ENCODE measurements at regions not wholly inside any gene's neighbourhood (a gene's known extent, or its start where the extent isn't known, plus 50 kb on each side); places are given as distances from the start of the nearest gene placed in this dataset.

DNA sequence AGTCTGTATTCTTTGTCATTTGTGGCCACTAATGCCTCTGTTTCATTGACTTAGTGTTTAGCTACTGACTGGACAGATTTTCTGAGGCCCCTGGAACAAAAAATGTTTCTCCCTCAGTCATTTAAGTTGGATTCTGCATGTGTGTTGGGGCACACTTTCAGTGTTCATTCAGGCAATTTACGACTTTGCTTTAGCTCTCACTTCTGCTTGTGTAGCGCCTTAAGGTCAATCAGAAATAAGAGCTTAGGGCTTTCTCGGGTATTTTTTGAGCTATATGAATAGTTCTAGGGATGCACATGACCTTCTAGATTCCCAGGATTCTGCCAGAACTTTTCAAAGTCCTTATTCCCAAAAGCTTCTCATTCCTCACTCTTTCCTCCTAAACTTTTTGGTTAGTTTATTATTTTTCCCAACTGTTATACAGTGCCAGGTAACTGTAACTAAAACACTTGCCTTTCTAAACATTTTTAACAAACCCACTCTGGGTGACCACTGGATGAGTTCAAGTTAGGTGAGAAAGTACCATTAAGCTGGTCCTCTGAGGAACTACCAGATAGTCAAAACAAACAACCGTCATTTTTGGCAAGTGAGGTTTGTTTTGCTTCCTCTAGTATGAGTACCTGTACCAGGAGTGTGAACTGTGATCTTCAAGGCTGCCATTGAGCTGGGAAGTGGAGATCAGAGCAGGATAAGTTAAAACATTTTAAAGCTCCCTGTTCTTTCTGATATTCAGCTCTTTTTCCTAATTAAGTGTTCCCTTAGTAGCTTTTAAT lies 571.3 kb upstream of the TLE4 start:
- no peak for DNase-seq

DNA sequence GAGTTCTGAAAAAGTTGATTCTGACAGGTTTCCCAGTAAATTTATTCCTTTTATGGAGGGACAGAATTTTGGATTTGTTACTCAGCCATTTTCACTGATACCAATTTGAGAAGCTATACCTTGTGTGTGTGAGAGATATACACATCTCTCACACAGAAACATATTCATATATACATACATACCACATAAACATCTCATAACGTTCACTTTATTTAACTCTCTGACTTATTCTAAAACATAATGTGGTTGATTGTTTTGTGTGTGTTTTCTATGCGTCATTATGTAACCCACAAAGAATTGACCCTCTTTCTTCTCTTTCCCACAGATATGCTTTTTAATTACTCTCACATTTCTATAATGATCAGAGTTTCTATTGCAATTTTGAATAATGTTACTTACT lies 570.8 kb upstream of the TLE4 start:
- DNase-seq, result no peak

DNA sequence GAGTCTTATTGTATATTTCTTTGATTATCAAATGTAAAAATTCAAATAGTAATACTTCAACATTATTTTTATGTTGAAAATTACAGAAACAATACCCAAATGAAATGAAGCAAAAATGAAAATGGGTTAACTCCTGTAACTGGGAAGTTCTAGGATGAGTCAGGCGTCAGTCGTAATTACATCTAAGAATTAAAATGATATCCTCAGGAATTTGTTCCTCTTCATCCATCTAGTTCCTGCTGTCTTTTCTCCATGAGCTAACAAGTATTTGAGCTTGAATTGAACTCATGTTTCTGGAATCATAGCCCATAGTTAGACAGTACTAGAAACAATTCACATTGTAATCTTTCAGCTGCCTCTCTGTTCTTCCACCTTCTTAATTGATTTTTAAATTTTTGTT lies 568.3 kb upstream of the TLE4 start:
- DNase-seq, result no peak

DNA sequence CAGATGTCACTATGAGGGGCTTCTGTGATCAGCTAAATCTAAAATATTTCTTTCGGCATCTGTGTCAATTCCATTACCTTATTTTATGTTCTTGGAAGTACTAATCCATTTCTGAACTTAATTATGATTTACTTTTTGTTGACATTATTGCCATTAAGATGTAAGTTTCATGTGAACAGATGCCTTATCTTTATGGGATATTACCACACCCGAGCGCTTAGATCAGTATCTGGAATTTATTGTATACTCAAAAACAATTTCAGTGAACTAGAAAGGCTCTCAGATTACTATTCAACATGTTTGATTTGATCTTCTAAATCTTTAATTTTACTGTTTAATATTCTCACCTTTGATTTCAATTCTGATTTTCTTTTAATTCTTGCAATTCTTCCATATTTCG lies 567.7 kb upstream of the TLE4 start:
- DNase-seq, result no peak

DNA sequence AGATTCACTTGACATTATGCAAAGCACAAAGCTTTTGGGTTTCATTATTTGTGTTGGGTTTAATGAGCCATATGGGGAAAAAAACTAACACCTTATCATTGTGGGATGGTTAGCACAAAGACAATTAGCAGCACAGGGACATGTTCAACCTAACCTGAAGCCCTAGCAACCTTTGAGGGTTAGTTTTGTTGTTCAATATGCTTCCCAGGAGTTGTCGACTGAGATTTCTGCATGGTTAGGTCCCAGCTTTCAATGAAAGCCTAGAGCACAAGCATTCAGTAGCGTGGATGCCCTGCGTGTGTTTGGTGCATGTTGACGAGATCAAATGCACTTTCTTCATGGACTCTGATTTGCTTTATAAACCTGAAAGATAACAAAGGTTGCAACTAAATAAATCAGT lies 565.2 kb upstream of the TLE4 start:
- DNase-seq, result no peak

DNA sequence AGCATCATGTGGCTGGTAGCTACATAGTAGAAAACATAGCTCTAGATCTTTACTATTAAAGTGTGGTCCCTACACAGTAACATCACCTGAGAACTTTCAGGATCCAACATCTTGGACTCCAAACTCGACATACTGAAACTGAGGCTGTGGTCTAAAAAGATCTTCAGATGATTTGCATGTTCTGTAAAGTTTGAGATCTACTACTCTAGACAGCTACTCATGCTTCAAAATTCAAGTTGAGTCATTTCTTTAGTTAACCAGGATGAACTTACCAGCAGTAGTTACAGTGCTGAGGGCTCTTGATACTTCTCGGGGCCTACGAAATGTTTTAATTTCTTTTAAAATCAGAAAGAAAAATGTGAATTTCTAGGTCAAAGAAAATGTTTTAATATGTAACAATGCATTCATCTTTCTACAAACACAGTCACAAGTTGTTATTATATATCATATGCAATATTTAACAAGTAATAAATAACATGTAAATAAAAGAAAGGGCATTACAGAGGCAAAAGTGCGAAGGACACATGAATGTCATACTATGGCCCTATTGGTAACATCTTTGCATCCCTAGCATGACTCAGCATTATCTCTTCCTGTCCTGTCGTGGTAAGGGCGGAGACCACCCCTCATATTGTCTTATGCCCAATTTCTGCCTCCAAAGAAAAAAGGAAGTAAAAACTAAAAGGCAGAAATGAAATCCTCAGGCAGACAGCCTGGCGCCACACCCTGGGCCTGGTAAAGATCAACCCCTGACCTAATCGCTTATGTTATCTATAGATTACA lies 563.9 kb upstream of the TLE4 start:
- DNase-seq, result no peak

DNA sequence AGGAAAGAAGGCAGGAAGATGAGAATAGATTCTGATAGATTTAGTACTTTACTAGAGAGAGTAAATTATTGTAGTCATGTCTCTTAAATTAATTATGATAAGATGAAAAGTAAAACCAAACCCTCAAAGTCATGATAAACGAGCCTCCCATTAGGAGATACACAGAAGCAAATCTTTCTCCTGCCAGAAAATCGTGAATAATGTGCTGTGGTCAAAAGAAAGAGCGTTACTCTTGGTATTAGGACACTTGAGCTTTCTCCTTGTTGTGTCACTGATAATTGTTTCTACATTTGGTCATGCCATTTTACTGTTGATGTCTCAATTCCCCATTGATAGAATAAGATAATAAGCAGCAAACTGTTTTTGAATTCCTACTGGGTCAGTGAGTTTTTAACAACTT lies 562.8 kb upstream of the TLE4 start:
- DNase-seq, result no peak

DNA sequence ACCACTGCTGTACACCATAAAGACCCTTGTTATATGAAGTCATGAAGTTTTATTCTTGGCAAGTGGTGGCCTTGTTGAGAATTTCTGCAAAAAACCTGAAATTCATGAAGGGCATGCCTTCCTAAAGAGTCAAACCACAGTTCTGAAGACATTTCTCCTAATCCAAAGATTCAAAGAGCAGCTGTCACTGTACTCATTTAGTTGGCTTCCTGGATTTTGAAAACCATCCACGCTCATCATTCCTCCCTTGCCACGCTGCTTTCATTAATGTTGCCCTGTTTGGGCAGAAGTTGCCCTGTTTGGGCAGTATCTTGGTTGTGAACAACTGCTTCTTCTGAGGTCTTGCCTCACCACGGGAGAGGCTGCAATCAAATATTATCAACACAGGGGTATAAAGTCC lies 560.3 kb upstream of the TLE4 start:
- no peak for DNase-seq

DNA sequence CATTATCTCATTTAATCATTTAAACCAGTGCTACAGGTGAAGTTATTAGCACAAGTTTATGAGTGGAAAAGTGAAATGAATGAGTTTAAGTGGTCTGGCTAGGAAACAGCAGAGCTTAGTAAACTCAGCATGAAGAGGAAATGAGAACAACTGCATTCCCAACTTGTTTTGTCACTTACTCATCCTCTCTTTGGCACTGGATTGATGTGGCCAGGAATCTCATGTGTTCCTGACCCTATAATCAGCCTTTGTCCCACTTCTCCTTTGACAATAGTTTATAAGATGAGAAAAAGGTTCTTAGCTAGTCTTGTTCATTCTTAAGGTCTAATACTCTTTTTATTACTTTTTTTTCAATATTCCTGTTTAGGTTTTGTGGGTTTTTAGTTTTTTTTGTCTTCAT lies 559.2 kb upstream of the TLE4 start:
- no peak for DNase-seq

DNA sequence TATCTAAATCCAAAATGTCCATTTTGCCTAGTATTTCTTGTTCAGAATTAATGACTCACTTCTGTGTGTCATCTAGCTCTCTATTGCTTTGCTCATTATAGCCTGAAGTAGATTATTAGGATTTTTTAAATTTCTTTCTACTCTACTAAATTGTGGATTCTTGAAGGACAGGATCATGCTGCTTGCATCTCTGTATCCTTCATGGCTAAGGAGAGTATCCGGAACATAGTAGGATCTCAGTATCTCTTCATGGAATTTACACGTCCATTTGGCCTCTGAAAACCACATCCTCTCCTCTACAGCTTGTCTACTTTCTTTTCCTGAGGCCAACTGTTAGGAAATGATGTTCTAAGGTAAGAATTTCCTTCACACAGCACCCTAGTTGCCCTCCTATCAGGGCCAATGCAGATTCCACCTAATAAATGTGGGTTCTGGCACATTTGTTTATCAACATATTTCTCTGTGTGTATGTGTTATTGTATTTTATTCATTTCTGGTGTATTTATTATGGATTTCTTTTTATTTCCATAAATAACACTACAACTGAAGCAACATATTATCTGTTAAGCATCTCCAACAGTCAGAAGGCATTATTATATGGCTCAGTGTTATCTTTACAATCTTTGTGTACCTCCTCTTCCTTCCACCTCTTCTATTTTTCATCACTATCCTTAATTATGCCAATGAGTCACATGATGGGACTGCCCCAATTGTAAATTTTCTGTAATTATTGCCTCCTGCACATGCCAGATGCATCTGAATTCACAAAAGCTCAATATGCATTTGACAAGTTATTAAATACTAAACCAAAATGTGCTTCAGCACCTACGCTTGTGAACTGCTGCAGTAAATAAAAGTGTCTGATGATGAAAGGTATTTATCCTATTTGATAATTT lies 557.8 kb upstream of the TLE4 start:
- DNase-seq, result no peak

DNA sequence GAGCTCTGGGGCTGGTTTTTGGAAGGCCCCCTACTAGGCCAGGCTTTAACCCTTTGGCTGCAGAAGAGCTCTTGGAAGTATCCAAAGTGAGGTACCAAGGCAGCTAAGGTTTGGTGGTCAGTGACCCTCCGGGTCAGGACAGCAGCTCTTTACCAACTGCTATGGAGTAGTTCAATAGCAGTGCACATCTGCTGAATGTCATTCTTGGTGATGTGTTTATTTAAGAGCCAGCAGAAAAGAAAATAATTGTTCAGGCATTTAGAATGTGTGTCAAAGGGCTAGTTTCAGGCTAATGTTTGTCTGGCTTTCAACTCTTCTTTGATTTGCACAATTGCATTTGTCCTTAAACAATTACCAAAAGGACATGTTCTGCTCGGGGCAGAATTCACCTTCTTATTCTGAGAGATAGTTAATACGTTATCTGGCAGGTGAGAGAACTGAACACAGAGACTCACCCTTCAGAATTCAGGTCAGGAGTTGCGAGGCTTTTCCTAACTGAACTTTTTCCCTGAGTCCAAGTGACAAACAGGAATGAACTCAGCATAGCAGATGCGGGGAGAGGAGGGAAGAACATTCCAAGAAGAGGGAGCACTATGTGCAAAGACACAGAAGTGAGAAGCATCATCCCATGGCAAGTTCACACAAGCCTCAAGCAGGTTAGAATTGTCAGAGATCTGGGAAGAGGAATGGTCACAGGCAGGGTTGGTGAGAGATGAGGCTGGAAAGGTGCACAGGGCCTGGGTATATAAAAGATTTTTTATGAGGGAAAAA lies 556.7 kb upstream of the TLE4 start:
- DNase-seq, result no peak

DNA sequence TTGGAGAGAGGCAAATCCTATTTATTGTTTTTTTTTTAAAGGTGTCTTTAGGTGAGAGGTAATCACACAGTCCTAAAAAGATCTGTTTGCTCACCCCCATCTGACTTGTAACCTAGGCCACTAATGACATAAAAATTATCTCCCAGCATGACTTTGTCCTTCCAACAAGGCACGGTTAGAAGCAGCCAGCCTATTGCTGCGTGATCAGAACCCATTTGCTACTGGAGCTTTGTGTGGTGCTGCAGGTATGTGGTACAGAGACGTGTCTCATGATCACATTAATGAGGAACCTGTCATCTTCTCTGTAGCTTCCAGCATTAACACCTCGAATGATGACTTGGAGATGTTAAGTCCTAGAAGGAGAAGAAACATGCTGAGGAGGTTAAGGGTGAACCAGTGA lies 555.8 kb upstream of the TLE4 start:
- DNase-seq, result no peak

DNA sequence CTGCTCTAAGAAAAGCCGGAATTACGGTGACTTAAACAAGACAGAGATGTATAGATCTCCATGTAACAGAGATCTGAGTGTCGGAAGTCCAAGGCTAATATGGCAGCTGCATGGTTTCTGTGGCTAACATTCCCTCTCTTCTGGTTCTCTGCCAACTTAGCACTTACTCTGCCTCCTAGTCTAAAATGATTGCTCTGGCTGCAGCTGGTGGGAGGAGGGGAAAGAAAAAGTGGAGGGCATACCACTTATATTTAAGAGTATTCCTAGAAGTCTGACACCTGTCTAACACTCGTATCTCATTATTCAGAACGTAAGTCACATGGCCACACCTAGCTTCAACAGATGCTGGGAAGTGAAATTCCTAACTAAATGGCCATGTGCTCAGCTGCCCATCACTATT lies 551.5 kb upstream of the TLE4 start:
- DNase-seq, result no peak

DNA sequence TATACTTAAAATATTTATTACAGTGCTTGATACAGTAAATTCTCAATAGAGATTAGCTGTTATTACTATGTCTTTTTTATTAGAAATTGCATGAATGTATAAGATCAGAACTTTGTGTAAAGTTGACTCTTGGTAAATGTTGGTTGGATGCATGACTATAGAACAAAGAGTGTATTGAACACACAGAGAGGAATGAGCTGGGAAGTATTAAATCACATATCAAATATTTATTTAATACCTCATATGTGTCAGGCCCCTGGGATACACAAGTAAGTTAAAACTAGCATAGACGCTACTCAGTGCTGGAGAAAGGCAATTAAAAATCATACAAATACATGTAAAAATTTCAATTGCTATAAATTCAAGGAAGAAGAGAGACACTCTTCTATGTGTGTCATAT lies 550.7 kb upstream of the TLE4 start:
- no peak for DNase-seq

DNA sequence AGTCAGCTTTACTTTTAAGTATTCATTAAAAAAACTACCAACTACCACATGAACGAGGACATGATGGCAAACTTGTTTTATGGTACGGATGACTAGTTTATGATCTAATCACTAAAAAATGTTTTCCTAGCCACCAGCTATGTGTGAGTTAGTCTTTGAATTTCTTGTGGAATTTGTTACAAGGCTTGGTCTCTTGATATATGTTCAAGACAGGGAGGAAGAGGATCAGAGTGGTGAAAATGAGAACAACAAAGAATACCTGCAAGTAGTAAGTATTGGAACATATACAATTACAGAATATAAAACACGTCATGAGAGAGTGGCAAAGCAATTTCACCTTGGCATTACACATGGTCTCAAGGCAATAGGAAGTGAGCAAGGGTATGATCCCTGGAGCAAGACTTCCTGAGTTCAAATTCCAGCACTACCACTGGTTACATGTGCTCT lies 548.6 kb upstream of the TLE4 start:
- DNase-seq, result no peak

DNA sequence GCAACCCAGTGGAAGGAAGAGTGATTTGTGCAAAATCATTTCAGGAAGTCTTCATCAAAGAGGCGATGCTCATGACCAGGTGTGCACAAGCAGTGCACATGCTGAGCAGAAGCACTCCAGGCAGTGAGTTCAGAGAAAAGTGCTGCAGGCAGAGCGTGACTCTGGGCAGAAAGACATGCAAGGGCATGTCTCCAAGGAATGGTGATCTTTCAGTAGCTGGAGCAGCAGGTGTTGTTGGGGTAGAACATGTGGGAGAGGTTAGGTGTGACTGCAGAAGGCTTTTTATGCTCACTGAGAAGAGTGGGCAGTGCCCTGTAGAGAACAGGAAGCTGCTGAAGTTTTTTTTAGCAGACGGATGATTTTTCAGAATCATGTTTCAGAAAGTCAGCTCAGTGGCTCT lies 545.4 kb upstream of the TLE4 start:
- no peak for DNase-seq

DNA sequence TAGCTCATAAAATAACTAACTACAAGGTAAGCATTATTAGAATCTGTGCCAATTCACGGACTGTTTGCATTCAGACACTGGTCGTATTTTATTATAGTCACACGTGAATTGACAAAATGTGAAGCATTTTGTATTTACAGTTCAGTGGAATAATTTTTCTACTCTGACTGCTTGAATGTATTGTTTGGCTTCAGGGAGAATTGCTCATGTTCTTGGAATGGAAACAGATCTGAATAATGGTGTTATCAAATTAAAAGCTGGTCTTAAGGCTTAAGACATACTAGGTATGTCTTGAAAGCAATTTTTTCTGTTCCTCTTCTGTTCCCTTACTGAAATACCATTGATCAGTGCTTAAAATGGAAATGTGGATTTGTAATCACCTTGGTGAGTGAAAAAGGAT lies 543.7 kb upstream of the TLE4 start:
- DNase-seq, result no peak

DNA sequence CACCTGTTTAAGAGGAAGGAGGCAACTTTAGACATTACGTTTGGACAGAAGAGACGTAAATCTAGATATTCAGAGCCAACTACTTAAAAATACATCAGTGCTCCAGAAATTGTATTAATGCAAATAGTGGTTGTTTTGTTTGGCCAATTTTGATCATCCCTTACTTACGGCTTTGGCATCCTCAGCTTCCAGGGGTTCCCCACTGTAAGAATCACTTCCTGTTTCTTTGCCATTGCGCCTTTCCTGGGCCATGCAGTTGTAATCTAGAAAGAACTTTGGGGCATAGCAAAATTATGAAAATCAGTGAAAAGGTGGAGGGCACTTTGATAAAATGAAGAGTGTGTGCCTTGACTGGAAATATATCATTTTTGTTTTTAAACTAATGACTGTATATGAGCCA lies 537.2 kb upstream of the TLE4 start:
- no peak for DNase-seq

DNA sequence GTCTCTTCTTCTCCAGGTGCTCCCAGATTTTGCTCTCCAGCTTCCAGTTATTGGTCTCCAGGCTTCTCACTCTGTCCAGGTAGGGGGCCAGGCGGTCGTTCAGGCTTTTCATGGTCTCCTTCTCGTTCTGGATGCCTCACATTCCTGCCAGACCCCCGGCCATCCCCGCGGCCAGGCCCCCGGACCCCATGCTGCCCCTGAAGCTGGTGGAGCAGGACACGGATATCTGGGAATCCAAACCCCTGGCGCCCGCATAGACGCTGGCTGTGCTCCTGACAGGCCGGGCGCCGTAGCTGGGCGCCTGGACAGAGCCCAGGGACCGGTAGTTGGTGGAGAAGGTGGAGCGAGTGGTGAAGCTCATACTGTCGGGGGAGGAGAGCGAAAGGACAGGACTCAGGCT lies 534.4 kb upstream of the TLE4 start:
- DNase-seq, result no peak

DNA sequence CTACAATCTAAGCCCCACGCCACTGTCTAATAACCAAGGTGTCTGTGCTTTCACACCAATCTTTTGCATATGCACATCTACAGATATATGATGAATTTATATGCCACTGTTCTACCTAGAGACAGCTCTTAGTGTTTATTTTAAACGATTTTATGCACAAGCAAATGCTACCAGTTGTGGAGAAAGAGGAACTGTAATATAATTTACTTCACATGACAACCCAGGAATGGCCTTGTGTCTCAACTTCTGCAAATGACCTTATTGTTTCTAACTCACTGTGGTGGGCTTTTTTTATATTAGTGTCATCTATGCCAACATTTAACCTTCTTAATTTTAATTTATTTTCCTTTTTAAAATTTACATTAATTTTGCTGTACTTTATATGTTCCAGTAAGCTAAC lies 531.1 kb upstream of the TLE4 start:
- no peak for DNase-seq

DNA sequence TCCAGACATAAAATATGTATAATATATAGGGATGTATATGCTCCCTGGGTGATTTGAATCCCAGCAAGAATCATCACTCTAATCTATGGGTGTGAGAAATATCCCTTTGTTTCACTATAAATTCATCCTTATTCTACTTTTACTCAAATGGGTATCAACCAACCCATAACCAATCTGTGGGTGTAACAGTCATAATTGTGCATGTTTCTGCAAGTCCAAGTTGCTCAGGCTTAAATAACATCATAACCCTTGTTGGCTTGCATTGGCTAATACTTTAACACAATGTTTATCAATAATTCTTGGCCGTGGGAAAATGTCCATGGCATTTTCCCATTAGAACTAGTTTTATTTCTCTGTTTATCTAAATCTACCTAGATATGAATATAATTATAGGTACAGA lies 530.5 kb upstream of the TLE4 start:
- DNase-seq, result no peak

DNA sequence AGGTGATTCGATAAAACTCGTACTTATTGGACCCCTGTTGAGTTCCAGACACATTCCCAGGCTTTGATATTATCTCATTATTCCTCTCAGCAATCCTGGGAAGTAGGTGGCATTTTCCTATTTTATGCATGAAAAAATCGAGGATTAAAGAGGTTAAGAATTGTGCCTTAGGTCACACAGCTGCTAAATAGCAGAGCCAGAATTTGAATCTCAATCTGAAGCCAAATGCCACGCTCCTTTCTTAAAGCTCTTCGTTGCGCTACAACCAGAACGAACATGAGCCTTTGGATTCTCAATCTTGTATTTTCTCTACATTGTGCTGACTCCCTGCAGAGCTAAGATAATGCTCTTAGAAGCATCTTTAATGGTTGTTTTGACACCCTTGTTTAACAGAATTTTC lies 527.8 kb upstream of the TLE4 start:
- no peak for DNase-seq

DNA sequence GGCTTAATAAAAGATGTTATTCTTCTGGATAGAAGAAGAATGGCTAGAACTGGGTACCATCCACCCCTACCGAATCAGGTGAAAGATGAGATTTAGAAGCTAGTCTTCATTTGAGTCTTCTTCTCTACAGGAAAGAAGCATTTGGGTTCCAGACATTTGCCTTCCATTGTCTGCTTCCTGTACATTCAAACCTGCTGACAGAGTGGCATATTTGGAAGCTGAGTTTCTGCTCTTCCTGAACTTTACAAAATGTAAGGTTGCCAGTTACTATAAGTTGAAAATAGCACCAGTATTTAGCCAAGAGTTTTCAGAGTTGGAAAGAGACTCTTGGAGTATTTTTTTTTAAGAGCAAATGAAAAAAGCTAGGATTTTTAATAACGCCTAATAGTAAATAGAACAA lies 525.4 kb upstream of the TLE4 start:
- no peak for DNase-seq
